GM12875 (cell line): ENCODE measurements at regions not wholly inside any gene's neighbourhood (a gene's known extent, or its start where the extent isn't known, plus 50 kb on each side); places are given as distances from the start of the nearest gene placed in this dataset.

Experiments
- H3K4me3 ChIP-seq: one replicate; pipeline ENCODE4 v1.5.1; 2011; ENCODE audit warnings: low read depth, low read length, control low read depth
- CTCF ChIP-seq: IDR thresholded peaks from 2 replicates; pipeline ENCODE4 v1.5.1; 2011; ENCODE audit warnings: low read depth, mild to moderate bottlenecking, control low read depth, inconsistent platforms, low read length, moderate library complexity, borderline replicate concordance; ENCODE audit not compliant: insufficient read depth

GRCh38 chr7:41035794-41036193 is 667.1 kb downstream of the INHBA start:
- no peak overlapping the region for H3K4me3 ChIP-seq
- no peak for TF ChIP-seq CTCF

GRCh38 chr7:41033500-41033899 is 669.4 kb downstream of the INHBA start:
- no peak for TF ChIP-seq CTCF
- H3K4me3 ChIP-seq: no peak overlapping the region

GRCh38 chr7:41030673-41031072 is 672.2 kb downstream of the INHBA start:
- H3K4me3 ChIP-seq: no peak overlapping the region
- TF ChIP-seq CTCF: no peak

- no peak for TF ChIP-seq CTCF
- H3K4me3 ChIP-seq: no peak overlapping the region
Observed at GRCh38 chr7:41029072-41029499, 673.8 kb downstream of the INHBA start.

GRCh38 chr7:41028580-41028979 is 674.3 kb downstream of the INHBA start:
- H3K4me3 ChIP-seq: no peak overlapping the region
- TF ChIP-seq CTCF: no peak

- TF ChIP-seq CTCF: no peak
- no peak overlapping the region for H3K4me3 ChIP-seq
Observed at GRCh38 chr7:41027428-41028115, 675.3 kb downstream of the INHBA start.

- no peak overlapping the region for H3K4me3 ChIP-seq
- TF ChIP-seq CTCF: no peak
Observed at GRCh38 chr7:41024126-41024525, 678.8 kb downstream of the INHBA start.
